ENCODE measurements at regions not wholly inside any gene's neighbourhood (a gene's known extent, or its start where the extent isn't known, plus 50 kb on each side); places are given as distances from the start of the nearest gene placed in this dataset.

DNA sequence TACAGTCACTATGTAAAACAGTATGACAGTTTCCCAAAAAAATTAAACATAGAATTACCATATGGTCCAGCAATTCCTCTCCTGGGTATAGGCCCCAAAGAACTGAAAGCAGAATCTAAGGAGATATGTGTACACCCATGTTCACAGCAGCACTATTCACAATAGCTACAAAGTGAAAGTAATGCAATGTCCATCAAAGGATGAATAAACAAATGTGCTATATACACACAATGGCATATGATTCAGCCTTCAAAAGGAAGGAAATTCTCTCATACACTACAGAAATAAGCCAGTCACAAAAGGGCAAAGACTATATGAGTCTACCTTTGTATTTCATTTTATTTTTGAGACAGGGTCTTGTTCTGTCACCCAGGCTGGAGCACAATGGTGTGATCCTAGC, 120.4 kb downstream of the TOMM20 start:
- DNase-seq, result no peak
- Histone ChIP-seq H2BK120ac (ENCODE audit: low read depth, low read length, poor library complexity, severe bottlenecking) (no peak overlapping the region), H3K27me3 (ENCODE audit: insufficient read depth, low read length) (no peaks in the 10 kb centered on the region), H4K5ac (ENCODE audit: insufficient read length, low read depth, low read length) (no peak overlapping the region), H3K79me1 (ENCODE audit: insufficient read depth, low read depth, low read length, poor library complexity, severe bottlenecking) (no peaks in the 10 kb centered on the region), H3K9me3 (ENCODE audit: control insufficient read depth, low read depth, low read length) (no peaks in the 10 kb centered on the region), H3K4me2 (ENCODE audit: insufficient read depth, insufficient read length, low read length) (no peak overlapping the region), H2AFZ (ENCODE audit: low read length) (no peak overlapping the region), H4K8ac (replicated peaks; ENCODE audit: insufficient read length, low read depth, low read length) (no peak overlapping the region), H4K20me1 (ENCODE audit: control insufficient read depth, insufficient read depth, insufficient read length) (no peaks in the 10 kb centered on the region), H3K9ac (ENCODE audit: extremely low read depth, insufficient read length, low read length) (no peak overlapping the region), H3K27ac (ENCODE audit: insufficient read length, low read depth, low read length) (no peak overlapping the region), H3K23me2 (ENCODE audit: insufficient read length, low read depth, low read length, poor library complexity, severe bottlenecking) (no peaks in the 10 kb centered on the region), H3T11ph (ENCODE audit: low read length) (no peak overlapping the region), H3K4ac (ENCODE audit: low read depth, low read length) (no peak overlapping the region), H3K14ac (ENCODE audit: insufficient read depth, low read length) (no peak overlapping the region), H2BK20ac (ENCODE audit: low read depth, low read length, poor library complexity, severe bottlenecking) (no peak overlapping the region), H3K4me1 (ENCODE audit: insufficient read depth, low read length) (no peaks in the 10 kb centered on the region), H2BK12ac (ENCODE audit: insufficient read length, low read depth, low read length) (no peak overlapping the region), H3K56ac (ENCODE audit: insufficient read length, low read depth, low read length) (no peak overlapping the region), H3K79me2 (ENCODE audit: insufficient read depth, low read length) (no peaks in the 10 kb centered on the region), H2BK15ac (ENCODE audit: low read depth, low read length) (no peak overlapping the region), H2AK5ac (ENCODE audit: insufficient read length, low read length) (no peak overlapping the region), H4K91ac (ENCODE audit: insufficient read length, low read depth, low read length) (no peak overlapping the region), H3K18ac (ENCODE audit: insufficient read length, low read depth, low read length) (no peak overlapping the region), H2BK5ac (ENCODE audit: insufficient read length, low read length) (no peak overlapping the region), H3K23ac (ENCODE audit: insufficient read length, low read depth, low read length) (no peak overlapping the region)
- Mint-ChIP-seq H3K36me3 (ENCODE audit: insufficient read depth in 1 of 3, low read depth in 3 of 3) (peaks cover 2 to 9% (median 9%) of the 10 kb centered on the region in 3 experiments; a peak in 6 of 7 replicates), H3K27ac (no peak overlapping the region), H3K27me3 (ENCODE audit: low read depth) (no peaks in the 10 kb centered on the region; the same call in none of the 2 replicates), H3K4me3 (no peak overlapping the region), H3K9me3 (peaks cover 12 to 13% of the 10 kb centered on the region in 2 experiments; a peak in 4 of 5 replicates), H3K4me1 (peaks cover 24 to 28% of the 10 kb centered on the region in 2 experiments)
- TF ChIP-seq, protein P1, sequence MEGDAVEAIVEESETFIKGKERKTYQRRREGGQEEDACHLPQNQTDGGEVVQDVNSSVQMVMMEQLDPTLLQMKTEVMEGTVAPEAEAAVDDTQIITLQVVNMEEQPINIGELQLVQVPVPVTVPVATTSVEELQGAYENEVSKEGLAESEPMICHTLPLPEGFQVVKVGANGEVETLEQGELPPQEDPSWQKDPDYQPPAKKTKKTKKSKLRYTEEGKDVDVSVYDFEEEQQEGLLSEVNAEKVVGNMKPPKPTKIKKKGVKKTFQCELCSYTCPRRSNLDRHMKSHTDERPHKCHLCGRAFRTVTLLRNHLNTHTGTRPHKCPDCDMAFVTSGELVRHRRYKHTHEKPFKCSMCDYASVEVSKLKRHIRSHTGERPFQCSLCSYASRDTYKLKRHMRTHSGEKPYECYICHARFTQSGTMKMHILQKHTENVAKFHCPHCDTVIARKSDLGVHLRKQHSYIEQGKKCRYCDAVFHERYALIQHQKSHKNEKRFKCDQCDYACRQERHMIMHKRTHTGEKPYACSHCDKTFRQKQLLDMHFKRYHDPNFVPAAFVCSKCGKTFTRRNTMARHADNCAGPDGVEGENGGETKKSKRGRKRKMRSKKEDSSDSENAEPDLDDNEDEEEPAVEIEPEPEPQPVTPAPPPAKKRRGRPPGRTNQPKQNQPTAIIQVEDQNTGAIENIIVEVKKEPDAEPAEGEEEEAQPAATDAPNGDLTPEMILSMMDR (conservative IDR thresholded peaks at IDR 0.05), result no peak

Measured in H9 (cell line).